ENCODE measurements at regions not wholly inside any gene's neighbourhood (a gene's known extent, or its start where the extent isn't known, plus 50 kb on each side); places are given as distances from the start of the nearest gene placed in this dataset.

- ChIA-PET POLR2A (no interaction called here), CTCF (no interaction called here)
- ATAC-seq (no peak), DNase-seq (ENCODE audit: low spot score) (no peak)
- Mint-ChIP-seq H3K36me3 (peaks cover 61% of the 10 kb centered on the region), H3K27ac (no peak overlapping the region), H3K9me3 (peaks cover 61% of the 10 kb centered on the region), H3K27me3 (ENCODE audit: low read depth) (peaks cover 8% of the 10 kb centered on the region), H3K4me1 (no peaks in the 10 kb centered on the region), H3K4me3 (no peak overlapping the region)
- TF ChIP-seq, protein P1, sequence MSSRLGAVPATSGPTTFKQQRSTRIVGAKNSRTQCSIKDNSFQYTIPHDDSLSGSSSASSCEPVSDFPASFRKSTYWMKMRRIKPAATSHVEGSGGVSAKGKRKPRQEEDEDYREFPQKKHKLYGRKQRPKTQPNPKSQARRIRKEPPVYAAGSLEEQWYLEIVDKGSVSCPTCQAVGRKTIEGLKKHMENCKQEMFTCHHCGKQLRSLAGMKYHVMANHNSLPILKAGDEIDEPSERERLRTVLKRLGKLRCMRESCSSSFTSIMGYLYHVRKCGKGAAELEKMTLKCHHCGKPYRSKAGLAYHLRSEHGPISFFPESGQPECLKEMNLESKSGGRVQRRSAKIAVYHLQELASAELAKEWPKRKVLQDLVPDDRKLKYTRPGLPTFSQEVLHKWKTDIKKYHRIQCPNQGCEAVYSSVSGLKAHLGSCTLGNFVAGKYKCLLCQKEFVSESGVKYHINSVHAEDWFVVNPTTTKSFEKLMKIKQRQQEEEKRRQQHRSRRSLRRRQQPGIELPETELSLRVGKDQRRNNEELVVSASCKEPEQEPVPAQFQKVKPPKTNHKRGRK (CRISPR knock-in tag; IDR thresholded peaks at IDR 0.05; ENCODE audit: borderline replicate concordance) = no peak
- TF ChIP-seq, protein P2, sequence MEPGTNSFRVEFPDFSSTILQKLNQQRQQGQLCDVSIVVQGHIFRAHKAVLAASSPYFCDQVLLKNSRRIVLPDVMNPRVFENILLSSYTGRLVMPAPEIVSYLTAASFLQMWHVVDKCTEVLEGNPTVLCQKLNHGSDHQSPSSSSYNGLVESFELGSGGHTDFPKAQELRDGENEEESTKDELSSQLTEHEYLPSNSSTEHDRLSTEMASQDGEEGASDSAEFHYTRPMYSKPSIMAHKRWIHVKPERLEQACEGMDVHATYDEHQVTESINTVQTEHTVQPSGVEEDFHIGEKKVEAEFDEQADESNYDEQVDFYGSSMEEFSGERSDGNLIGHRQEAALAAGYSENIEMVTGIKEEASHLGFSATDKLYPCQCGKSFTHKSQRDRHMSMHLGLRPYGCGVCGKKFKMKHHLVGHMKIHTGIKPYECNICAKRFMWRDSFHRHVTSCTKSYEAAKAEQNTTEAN (CRISPR knock-in tag; IDR thresholded peaks at IDR 0.05) = no peak
- TF ChIP-seq, protein P3, sequence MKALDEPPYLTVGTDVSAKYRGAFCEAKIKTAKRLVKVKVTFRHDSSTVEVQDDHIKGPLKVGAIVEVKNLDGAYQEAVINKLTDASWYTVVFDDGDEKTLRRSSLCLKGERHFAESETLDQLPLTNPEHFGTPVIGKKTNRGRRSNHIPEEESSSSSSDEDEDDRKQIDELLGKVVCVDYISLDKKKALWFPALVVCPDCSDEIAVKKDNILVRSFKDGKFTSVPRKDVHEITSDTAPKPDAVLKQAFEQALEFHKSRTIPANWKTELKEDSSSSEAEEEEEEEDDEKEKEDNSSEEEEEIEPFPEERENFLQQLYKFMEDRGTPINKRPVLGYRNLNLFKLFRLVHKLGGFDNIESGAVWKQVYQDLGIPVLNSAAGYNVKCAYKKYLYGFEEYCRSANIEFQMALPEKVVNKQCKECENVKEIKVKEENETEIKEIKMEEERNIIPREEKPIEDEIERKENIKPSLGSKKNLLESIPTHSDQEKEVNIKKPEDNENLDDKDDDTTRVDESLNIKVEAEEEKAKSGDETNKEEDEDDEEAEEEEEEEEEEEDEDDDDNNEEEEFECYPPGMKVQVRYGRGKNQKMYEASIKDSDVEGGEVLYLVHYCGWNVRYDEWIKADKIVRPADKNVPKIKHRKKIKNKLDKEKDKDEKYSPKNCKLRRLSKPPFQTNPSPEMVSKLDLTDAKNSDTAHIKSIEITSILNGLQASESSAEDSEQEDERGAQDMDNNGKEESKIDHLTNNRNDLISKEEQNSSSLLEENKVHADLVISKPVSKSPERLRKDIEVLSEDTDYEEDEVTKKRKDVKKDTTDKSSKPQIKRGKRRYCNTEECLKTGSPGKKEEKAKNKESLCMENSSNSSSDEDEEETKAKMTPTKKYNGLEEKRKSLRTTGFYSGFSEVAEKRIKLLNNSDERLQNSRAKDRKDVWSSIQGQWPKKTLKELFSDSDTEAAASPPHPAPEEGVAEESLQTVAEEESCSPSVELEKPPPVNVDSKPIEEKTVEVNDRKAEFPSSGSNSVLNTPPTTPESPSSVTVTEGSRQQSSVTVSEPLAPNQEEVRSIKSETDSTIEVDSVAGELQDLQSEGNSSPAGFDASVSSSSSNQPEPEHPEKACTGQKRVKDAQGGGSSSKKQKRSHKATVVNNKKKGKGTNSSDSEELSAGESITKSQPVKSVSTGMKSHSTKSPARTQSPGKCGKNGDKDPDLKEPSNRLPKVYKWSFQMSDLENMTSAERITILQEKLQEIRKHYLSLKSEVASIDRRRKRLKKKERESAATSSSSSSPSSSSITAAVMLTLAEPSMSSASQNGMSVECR (CRISPR knock-in tag; IDR thresholded peaks at IDR 0.05; ENCODE audit: borderline replicate concordance) = no peak
- TF ChIP-seq E2F1 (CRISPR knock-in tag; IDR thresholded peaks at IDR 0.05) (no peak), RELA (CRISPR knock-in tag; IDR thresholded peaks at IDR 0.05; ENCODE audit: borderline replicate concordance) (no peak), ZNF317 (CRISPR knock-in tag; IDR thresholded peaks at IDR 0.05; ENCODE audit: borderline replicate concordance, low read depth) (no peak), ZNF416 (CRISPR knock-in tag; IDR thresholded peaks at IDR 0.05) (no peak), NFYB (CRISPR knock-in tag; conservative IDR thresholded peaks at IDR 0.05; ENCODE audit: low read depth) (no peak), ELF4 (CRISPR knock-in tag; IDR thresholded peaks at IDR 0.05; ENCODE audit: low read depth) (no peak)
Observed at GRCh38 chr16:35188288-35189155, 1729.1 kb downstream of the TP53TG3F start.

GRCh38 chr16:35192993-35193392 lies 1733.6 kb downstream of the TP53TG3F start:
- CTCF ChIA-PET = no interaction called here
- no peak for ATAC-seq
- Mint-ChIP-seq H3K9me3 (peaks cover 68% of the 10 kb centered on the region), H3K27me3 (ENCODE audit: low read depth) (peaks cover 19% of the 10 kb centered on the region), H3K4me1 (no peaks in the 10 kb centered on the region), H3K36me3 (peaks cover 68% of the 10 kb centered on the region), H3K27ac (no peak overlapping the region), H3K4me3 (no peak overlapping the region)
- TF ChIP-seq, protein P4, sequence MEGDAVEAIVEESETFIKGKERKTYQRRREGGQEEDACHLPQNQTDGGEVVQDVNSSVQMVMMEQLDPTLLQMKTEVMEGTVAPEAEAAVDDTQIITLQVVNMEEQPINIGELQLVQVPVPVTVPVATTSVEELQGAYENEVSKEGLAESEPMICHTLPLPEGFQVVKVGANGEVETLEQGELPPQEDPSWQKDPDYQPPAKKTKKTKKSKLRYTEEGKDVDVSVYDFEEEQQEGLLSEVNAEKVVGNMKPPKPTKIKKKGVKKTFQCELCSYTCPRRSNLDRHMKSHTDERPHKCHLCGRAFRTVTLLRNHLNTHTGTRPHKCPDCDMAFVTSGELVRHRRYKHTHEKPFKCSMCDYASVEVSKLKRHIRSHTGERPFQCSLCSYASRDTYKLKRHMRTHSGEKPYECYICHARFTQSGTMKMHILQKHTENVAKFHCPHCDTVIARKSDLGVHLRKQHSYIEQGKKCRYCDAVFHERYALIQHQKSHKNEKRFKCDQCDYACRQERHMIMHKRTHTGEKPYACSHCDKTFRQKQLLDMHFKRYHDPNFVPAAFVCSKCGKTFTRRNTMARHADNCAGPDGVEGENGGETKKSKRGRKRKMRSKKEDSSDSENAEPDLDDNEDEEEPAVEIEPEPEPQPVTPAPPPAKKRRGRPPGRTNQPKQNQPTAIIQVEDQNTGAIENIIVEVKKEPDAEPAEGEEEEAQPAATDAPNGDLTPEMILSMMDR (IDR thresholded peaks at IDR 0.05) = no peak
- TF ChIP-seq ELF4 (CRISPR knock-in tag; IDR thresholded peaks at IDR 0.05; ENCODE audit: low read depth) = no peak
- no peak for TF ChIP-seq FOXK1 (CRISPR knock-in tag; IDR thresholded peaks at IDR 0.05)
- no peak for TF ChIP-seq IRF2 (CRISPR knock-in tag; IDR thresholded peaks at IDR 0.05; ENCODE audit: borderline replicate concordance, low read depth)
- TF ChIP-seq TEAD1 (CRISPR knock-in tag; IDR thresholded peaks at IDR 0.05) = no peak
- TF ChIP-seq ATF1 (CRISPR knock-in tag; IDR thresholded peaks at IDR 0.05) = no peak
- TF ChIP-seq, protein P5, sequence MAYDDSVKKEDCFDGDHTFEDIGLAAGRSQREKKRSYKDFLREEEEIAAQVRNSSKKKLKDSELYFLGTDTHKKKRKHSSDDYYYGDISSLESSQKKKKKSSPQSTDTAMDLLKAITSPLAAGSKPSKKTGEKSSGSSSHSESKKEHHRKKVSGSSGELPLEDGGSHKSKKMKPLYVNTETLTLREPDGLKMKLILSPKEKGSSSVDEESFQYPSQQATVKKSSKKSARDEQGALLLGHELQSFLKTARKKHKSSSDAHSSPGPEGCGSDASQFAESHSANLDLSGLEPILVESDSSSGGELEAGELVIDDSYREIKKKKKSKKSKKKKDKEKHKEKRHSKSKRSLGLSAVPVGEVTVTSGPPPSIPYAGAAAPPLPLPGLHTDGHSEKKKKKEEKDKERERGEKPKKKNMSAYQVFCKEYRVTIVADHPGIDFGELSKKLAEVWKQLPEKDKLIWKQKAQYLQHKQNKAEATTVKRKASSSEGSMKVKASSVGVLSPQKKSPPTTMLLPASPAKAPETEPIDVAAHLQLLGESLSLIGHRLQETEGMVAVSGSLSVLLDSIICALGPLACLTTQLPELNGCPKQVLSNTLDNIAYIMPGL (CRISPR knock-in tag; IDR thresholded peaks at IDR 0.05) = no peak
- TF ChIP-seq, protein P6, sequence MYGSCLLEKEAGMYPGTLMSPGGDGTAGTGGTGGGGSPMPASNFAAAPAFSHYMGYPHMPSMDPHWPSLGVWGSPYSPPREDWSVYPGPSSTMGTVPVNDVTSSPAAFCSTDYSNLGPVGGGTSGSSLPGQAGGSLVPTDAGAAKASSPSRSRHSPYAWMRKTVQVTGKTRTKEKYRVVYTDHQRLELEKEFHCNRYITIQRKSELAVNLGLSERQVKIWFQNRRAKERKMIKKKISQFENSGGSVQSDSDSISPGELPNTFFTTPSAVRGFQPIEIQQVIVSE (CRISPR knock-in tag; IDR thresholded peaks at IDR 0.05; ENCODE audit: borderline replicate concordance) = no peak
- TF ChIP-seq MYBL2 (CRISPR knock-in tag; IDR thresholded peaks at IDR 0.05) = no peak
- DNase-seq (ENCODE audit: low spot score) = no peak
- POLR2A ChIA-PET = no interaction called here

Measured in WTC11 (cell line).